Fibroblast of skin of right quadriceps (primary cell): ENCODE measurements at regions not wholly inside any gene's neighbourhood (a gene's known extent, or its start where the extent isn't known, plus 50 kb on each side); places are given as distances from the start of the nearest gene placed in this dataset.

Experiments
- DNase-seq: peaks from one replicate; pipeline ENCODE4 v3.0.0-alpha.2; 2013

DNA sequence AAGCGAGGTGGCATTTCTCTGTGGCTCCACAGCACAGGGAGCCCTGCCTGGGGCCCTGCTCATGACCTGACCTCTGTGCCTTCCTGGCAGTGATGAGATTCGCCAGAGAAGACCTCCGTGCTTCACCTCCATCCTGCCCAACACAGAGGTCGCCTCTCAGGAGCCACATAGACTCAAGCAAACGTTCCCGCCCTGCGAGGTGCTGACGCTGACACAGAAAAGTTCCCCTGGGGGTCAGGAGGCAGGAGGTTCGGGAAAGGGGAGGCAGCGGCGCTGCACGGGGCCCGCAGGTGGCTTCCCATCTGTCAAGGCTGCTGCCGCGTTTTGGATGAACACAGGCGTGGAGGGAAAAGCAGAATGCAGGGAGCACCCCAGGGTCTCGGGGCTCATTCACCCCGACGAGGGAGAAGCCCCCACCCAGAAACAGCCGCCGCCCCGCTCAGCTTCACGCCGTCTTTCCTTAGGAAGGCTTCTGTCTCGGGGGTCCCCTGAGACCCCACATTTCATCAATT, 579.6 kb upstream of the SALL3 start:
- DNase-seq: no peak

DNA sequence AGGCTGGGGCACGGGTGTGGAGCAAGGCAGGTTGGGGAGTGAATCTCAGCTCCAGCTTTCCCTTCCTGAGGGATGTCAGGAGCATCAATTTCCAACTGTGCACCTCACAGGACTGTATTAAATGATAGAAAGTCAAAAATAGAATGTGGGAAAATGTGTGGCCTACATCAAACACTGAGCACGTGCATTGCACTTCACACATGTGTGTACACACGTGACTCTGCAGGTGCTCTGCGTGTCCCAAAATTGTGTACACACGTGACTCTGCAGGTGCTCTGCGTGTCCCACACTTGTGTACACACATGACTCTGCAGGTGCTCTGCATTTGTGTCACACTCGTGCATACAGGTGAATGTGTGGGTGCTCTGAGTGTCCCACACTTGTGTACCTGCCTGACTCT, 577.2 kb upstream of the SALL3 start:
- no peak for DNase-seq

DNA sequence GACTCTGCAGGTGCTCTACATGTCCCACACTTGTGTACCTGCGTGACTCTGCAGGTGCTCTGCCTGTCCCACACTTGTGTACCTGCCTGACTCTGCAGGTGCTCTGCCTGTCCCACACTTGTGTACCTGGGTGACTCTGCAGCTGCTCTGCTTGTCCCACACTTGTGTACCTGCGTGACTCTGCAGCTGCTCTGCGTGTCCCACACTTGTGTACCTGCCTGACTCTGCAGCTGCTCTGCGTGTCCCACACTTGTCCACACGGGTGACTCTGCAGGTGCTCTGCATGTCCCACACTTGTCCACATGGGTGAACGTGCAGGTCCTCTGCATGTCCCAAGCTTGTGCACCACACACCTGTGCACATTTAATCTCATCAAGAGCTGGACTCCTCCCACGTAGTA, 576.7 kb upstream of the SALL3 start:
- DNase-seq: no peak

DNA sequence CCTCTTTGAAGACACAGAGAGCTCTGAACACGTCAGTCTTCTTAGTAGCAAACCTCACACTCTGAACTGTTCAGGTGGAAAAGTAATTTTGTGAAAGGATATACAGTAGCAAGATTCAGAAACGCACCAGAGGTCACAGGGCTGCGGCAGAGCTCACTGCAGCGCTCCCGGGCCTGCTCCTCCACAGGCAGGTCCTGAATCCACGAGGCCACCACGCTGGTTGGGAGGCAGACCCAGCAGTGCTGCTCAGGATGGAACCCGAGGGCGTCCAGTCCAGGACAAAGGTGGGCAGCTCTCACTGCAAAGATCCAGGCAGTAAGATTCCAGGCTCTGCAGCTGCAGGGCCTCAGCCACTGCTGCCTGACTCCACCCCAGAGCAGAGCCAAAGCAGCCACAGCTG, 576.2 kb upstream of the SALL3 start:
- no peak for DNase-seq

DNA sequence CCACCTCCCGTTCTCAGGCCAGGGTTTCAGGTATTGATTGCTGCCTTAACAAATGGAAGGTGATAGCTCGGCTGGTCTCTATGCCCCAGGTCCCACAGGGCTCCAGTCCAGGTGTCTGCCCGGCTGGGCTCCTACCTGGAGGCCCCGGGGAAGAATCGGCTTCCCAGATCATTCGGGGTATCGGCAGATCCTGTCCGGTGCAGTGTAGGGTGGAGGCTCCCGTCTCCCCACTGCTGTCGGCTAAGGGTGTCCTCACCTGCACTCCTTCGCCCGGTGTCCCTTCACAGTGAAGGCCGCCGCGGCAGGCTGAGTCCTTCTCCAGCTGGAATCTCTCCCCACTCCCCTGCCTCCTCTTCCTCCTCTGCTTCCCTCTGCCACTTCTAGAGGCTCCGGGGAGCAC, 573.9 kb upstream of the SALL3 start:
- DNase-seq: no peak

DNA sequence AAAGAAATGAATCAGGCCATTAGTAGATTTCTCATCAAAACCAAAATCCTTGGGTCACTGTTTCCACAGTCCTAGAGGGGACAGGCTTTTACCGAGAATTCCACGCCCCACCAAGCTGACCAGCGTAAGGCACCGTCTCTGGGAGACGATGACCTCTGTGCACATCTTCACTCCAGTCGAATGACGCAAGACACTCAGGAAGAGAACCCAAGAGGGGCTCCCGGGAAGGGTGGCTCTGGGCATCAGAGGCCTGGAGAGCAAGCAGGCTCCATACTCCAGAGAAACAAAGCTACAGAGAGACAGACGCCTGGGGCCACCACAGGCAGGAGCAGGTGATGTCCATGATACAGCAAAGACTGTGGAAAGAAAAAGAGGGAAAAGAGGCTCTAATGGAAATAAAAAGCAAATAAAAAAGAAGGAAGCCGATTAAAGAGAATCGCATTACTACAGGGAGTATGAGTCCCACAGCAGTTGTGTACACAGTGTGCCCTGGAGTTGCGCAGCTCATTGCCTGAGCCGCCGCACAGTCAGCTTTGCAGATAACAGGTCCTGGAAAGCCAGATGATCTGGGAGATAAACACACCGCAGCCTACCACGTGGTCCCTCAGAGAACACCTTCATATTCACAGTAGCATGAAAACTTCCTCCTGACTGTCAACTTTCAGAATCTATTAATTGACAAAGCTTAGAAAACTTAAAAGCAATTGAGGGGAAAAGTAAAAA, 572.7 kb upstream of the SALL3 start:
- DNase-seq: no peak

DNA sequence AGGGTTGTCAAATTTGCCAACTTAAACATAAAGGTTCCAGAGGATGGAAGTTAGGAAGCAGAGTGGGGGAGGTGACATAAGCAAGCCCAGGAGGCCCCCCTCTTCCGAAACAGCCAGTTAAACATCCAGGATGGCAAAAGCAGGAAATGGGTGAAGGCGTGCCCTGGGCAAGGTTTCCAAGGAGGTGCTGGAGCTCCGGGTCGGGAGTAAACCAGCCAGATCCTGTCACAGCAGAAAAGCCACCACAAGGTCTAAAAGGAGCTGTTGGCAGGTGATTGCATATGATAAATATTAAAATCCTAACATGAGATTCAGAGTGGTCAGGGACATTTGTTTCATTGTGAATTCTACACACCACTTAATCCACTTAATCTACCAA, 572.2 kb upstream of the SALL3 start:
- no peak for DNase-seq

DNA sequence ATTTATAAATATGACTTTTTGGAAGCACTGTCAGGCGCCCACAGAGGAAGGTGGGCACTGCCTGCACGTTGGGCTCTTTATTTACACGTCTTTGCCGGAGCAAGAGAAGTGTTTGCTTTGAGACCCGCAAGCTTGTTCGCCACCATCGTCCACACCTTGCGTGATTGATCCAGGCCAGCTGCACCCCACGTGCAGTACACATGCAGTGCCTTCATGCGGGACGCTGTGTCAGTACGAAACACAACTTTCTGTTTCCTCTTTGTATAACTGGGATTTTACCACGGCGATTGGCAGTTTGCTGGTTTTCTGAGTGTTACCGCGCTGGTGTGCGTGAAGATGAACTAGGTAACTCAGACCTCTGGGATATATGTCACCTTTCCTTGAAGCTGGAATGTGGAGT, 571.0 kb upstream of the SALL3 start:
- DNase-seq: no peak

DNA sequence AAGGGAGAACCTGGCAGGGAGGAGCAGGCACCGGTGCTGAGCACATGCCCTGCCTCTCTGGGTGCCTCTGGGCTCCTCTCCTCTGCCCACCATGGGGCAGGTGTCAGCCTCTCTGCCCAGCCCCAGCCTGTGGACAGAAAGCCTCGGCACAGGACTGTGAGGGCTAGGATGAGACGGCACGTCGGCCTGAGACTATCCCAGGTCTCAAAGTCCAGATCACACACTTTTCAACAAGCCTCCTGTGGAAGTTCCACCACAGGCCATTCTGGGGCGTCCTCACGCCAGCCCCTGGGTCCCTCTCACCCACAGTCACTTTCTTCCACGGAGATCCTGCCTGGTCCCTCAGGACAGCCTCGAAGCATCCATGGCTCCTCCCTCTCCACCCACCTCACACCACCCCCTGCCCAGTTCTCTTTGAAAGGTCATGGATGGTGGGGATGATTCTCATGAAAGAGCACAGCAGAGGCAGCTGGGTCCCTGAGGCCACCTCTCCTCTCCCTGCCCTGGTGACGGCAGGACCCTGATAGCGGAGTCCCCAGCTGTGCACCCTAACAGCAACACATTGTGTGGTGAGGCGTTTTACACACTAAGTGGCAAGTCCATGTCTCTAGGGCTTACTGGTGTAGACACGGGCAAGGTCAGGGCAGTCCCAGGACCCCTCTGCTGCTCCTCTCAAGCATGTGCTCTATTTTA, 569.4 kb upstream of the SALL3 start:
- DNase-seq: no peak

DNA sequence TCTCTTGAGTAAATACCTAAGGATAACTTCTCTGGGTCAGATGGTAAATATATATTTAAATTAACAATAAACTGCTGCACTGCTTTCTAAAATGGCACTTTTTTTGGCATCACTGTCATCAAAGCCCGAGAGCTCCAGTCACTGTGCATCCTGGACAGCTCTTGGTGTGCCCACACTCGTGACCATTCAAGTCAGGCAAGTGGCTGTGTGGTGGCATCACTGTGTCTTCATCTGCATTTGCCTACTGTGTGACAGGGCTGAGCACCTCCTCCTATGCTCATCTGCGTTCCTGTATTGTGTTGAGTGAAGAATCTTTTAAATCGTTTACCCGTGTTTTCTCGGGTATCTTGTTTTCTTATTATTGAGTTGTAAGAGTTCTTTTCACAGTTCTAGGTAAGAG, 568.1 kb upstream of the SALL3 start:
- no peak for DNase-seq

DNA sequence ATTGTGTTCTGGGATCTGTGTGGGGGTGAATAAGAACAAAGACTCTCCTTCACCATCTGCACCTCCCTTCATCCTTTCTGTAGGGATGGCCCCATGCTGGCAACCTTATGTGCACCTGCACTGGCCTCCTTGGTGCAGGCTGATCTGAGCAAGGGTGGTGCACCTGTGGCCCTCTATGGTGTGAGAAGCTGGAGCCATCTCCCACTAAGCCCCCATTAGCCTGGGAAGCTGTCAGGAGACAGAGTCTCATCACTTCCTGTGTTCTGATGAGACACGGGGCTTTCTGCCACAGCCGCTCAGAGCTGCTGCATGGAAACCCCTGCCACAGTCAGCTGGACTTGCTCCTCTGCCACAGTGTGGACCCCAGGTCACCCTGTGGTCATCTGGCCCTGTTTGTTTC, 565.3 kb upstream of the SALL3 start:
- no peak for DNase-seq

DNA sequence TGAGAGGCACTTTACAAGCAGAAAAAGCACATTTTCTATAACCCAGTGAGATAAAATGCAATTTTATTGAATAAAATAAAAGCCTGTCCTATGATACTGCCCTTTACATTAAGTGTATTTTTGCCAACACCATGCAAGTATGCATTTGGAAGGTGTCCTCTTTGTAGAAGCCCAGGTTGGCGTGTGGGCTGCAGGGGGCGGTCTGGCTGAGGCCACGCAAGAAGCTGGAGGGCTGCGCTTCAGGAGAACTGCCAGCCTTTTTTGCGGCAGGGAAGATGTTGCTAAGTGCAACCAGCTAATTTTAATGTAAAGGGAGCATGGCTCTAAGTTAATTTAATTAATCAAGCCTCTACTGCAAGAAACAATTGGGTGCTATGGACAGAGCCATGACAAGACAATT, 562.8 kb upstream of the SALL3 start:
- no peak for DNase-seq

DNA sequence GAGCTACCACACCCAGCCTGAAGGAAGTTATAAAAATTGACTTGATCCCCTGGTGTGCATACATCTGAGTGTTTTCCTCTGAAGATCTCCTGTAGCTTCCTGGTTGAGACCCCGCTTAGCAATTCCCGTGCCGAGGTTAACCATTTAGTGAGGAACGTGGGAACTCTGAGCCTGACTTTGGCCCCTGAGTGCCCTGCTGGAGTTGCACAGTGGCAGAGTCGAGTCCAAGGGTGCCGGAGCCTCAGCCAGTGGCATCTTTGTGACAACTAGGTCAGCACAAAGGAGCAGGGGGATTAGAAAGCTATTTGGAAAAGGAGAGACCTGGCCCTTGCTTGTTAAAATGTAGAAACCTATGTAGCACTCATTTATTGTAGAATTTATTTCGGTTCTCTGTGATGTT, 561.2 kb upstream of the SALL3 start:
- no peak for DNase-seq

DNA sequence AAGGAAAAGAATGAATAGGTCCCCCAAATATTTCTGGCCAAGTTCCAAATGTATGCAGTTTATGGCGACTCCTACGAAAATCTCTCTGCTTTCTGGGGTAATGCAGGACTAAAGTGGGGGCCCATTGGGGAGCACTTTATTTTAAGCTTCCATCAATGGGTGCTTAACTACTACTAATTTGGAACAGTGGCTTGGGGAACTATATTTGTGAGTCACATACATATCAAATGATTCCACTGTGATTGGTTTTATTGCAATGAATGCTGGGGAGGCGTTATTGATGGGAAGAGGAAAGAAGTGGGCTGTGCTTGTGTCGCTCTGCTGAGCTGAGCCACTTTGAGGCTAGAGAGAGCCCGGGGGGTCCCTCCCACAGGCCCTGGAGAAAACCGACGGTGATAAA, 560.4 kb upstream of the SALL3 start:
- no peak for DNase-seq

DNA sequence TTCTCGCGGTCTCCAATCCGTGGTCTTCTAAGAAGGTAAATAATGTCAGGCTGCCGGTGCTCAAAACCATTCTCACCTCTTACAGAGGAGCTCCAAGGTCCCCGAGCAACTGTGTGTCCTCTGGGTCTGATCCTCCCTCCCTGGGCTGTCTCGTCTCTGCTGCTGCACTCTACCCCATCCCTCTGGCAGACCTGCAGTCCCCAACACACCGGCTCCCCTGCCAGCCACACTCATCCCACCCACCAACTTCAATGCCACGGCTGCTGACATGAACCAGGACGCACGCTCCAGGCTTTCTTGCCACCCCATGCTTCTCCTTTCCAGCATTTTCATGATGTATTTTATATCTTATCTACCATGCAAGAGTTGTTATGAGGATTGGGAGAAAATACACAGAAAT, 559.5 kb upstream of the SALL3 start:
- no peak for DNase-seq

DNA sequence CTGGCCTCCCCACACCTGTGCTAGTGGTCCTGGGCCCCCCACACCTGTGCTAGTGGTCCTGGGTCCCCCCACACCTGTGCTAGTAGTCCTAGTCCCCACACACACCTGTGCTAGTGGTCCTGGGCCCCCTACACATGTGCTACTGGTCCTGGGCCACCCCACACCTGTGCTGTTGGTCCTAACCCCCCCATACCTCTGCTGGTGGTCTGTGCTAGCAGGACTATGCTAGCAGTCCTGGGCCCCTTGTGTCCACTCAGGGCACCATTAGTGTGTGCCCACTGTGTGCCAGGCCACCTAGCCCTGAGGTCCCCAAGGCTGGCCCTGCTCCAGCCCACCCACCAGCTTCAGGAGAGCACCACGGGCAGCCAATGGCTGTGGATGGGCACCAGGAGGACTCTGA, 558.2 kb upstream of the SALL3 start:
- DNase-seq: no peak

DNA sequence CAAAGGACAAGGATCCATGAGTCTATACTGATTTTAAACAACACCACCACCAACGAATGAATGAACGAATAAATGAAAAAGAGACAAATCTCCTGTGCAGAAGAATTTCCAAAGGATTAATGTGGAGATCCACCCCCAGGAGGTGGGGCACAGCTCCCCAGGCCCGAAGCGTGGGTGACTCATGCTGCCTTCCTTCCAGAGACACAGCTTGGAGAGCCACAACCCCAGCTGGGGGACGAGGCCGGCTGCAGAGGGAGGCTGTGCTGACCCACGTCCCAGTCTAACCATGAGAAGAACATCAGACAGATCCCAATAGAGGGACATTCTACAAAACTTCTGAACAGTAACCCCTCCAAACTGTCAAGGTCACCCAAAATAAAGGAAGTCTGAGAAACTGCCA, 557.3 kb upstream of the SALL3 start:
- DNase-seq: no peak

DNA sequence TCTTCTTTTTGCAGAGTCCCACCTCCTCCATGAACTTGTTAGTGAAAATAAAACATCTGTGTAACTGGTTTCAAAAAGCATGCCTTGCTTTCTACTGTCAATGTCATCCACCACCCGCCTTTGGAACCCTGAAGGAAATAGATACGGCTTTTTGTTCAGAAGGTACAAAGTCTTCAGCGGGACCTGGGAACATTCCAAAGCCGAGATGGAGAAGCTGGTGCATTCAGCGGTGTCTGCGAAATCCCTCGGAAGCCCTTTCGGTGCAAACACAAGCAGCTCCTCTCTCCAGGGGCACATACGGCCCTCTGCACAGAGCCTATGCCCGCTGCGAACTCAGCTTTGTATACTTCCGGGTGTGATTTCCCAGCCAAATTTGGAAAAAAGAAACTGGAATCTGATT, 555.8 kb upstream of the SALL3 start:
- no peak for DNase-seq

DNA sequence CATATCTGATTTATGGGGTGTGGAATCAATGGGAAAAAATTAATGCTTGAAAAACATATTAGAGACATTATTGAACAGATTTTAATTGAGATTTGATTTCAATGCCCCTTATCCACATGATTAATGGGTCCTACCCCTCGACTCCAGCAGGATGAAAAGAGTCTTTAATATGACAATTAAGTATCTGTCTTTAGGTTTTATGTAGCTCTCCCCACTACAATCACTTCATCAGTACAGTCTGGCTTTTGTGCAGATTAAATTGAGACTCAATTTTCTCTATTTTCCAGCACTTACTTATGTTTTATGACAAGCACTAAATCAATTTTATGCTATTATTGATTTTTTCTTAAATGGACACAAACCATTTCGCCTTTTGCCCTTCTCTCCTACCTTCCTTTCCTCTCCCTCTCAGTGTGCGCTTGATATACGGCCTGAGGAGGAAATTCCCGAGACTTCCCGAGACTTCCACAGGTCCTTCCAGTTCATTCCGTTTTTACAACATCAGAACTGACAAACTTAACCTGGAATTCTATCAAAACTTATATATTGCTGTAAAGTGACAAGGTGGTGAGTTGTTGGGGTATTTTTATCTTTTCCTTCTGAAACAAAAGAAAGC, 555.1 kb upstream of the SALL3 start:
- DNase-seq: no peak

DNA sequence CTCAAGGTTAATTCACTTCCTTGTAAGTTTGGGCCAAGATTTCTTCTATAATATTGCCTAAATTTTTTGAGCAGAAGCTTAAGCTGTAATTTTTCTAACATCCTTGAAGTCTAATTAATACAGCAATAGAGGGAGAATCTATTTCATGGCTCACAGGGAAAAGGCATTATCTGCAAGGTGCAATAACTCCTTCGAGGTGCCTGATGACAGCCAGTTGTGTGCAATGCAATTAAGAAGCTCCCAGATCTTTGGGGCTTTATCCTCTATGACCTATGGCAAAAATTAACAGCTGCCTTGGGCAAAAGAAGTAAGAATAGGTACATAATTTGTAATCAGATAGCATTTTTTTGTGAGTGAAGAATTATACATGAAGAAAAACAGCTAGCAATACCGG, 554.6 kb upstream of the SALL3 start:
- DNase-seq: no peak

DNA sequence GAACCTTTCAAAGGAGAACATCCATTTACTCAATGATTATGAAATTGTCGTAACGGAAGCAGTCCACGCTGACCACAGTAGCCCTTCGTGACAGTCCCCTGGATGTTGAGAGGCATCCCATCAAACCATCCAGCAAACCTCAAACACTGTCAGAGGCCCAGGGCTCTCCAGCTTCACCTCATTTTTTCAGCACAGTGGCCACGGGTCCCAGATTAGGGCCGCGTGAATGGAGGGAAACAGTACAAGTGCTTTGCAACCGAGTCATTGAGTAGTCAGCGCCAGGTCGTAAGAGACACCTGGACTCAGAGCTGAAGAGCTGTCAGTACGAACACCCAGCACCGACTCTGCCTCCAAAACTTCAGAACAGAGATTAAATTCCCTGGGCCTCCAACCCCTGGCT, 552.5 kb upstream of the SALL3 start:
- DNase-seq: no peak

DNA sequence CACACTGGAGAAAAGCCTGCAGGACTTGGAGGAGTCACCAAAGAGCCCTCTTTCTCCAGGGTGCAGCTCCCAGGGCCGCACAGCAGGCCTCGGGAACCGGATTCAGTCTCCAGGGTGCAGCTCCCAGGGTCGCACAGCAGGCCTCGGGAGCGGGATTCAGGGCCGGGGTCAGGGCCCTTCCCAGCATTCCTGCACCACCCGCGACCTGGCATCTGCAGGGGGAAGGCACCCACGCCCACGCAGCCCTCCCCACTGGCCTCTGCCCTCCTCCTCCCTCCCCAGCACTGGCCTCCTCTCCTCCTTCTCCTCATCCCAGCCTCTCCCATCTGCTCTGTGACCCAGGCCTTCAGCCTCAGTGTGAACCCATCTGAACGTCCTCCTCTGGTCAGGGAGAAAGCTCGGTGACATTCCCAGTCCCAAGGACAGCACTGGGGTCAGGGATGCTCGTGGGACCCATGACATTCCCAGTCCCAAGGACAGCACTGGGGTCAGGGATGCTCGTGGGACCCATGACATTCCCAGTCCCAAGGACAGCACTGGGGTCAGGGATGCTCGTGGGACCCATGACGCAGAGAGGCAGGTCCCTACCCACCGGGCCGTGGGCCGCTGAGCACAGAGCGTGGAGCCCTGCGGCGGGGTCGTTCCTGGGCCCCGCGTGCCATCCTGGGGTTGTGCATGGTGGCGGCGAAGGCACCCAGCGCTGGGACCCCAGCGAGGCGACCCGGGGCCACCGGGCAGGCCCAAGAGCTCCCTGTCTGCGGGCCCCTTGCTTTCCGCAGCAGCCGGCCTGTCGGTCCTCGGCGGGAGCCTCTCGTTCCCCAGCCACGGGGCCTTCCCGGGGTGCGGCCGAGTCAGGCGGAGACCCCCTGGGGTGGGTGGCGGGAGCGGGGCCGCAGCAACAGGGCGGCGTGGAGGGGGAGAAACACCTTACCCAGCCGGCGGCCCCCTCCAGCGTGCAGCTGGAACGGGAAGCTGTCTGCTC, 550.2 kb upstream of the SALL3 start:
- no peak for DNase-seq

DNA sequence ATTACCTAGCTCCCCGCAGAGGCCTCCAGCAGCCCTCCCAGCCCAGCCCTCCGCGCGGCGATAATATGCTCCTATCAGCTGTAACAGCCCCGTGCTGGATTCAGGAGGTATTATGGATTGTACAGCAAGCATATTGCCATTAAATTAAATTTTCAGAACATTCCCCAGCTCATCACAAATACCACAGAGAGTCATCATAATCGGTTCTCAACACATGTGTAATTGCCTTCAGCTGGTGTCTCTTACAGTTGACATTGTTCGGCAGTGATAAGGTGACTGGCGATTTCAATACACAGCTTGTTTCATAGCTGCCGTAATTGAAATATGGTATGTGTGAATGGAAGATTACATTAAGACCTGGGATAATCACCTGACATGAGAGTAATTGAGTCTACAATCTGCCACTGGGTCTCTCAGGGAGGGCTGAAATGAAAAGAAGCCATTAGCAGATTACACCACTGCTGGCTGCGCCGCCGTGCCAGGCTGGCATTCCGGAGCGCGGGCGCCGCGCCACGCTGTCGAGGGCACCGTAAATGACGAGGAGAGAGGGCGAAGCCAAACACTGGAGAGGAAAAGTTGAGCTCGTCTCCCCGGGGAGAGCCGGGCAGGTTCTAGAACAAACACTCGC, 549.4 kb upstream of the SALL3 start:
- no peak for DNase-seq
